Fibroblast of the aortic adventitia (primary cell): ENCODE measurements at regions not wholly inside any gene's neighbourhood (a gene's known extent, or its start where the extent isn't known, plus 50 kb on each side); places are given as distances from the start of the nearest gene placed in this dataset.

ENCODE experiments used
- DNase-seq: peaks from one replicate; pipeline ENCODE4 v3.0.0-alpha.2; 2010; ENCODE audit warnings: low read depth
- H3K4me3 ChIP-seq: 2 replicates; pipeline ENCODE4 v1.5.1; 2011; ENCODE audit warnings: low read depth, mild to moderate bottlenecking, control low read depth, low read length, moderate library complexity
- CTCF ChIP-seq: IDR thresholded peaks from 2 replicates; pipeline ENCODE4 v1.5.1; 2011; ENCODE audit warnings: mild to moderate bottlenecking, low read length, control low read depth, inconsistent platforms; ENCODE audit not compliant: insufficient read depth

DNA sequence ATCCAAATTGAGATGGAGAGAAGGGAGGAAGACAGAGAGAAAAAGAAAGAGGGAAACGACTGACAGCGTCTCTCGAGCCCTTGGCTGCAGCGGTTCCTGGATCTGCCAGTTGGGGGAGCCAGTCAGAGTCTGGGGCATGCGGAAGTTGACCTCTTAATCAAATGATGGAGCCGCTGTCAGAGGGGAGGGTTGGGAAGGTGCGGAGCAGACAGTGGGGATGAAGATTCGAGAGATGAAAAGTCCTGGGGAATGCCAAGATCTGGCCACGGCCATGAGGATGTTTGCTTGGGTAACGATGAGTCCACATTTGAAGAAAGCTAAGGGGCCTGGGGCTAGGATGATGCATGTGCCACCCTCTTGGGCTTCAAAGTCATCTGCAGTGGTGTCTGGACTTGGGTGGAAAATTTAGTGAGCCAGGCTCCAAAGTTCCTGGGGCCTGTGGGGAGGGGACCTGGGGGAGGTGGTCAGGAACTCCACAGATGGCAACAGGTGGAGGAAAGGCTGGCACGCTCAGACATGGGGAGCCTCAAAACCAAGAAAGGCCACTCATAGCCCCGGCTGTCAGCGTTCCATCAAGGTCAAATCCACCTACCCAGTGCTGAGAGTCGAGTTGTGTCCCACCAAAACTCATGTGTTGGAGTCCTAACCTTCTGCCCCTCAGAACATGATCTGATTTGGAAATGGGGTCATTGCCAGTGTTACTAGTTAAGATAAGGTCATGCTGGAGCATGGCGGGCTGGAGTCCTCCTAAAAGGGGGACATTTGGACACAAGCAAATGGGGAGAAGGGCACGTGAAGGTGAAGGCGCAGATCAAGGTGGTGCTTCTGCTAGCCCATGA lies 200.1 kb downstream of the NDUFA10 start:
- TF ChIP-seq CTCF: no peak
- DNase-seq: no peak
- H3K4me3 ChIP-seq: no peak overlapping the region

DNA sequence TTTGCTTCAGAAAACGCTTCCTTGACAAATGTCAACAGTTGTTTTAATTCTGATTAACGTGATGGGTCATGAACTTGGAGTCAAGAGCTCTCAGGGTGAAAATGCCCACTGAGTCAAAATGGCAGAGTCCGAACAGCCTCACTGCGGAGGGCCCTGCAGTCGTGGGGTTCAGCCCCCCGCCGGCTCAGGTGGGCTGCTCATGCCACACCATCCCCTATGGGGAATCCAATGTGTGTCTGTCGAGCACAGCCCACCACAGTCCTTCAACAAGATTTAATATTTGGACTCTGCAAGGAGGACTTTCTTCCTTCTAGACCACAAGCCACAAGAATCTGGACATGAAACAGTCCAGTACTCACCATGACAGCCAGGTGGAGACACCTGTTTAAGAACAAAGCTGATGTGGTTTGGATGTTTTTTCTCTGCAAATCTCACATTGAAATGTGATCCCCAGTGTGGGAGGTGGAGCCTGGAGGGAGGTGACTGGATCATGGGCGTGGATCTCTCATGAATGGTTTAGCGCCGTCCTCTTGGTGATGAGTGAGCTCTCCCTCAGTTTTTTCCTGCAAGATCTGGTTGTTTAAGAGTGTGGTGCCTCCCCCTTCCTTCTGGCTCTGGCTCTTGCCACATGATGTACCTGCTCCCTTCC lies 201.0 kb downstream of the NDUFA10 start:
- H3K4me3 ChIP-seq: no peak overlapping the region
- no peak for TF ChIP-seq CTCF
- peak; percentile 2 for DNase-seq

- no peak for TF ChIP-seq CTCF
- no peak for DNase-seq
These were observed 202.9 kb downstream of the NDUFA10 start for GRCh38 chr2:239822146-239822831.

DNA sequence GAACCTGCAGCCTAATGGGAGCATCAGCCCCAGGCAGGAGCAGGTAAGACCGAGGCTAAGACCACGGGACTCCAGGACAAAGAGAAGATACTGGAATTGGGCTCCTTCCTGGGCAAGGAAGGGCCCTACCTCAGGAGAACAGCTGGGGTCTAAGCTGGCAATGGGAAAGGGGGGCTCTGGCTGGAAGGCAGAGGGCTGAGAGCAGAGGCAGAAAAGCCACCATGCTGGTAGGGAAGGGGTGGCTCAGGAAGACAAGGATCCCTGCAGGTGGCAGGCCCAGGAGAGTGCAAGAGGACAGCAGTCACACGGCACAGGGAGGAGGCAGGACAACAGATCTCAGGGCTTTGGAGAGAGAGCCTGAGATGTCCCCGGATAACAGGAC lies 203.5 kb downstream of the NDUFA10 start:
- no peak overlapping the region for H3K4me3 ChIP-seq
- no peak for TF ChIP-seq CTCF
- no peak for DNase-seq

More at GRCh38 chr2:239822146-239822831, 202.9 kb downstream of the NDUFA10 start:
- no peak overlapping the region for H3K4me3 ChIP-seq

DNA sequence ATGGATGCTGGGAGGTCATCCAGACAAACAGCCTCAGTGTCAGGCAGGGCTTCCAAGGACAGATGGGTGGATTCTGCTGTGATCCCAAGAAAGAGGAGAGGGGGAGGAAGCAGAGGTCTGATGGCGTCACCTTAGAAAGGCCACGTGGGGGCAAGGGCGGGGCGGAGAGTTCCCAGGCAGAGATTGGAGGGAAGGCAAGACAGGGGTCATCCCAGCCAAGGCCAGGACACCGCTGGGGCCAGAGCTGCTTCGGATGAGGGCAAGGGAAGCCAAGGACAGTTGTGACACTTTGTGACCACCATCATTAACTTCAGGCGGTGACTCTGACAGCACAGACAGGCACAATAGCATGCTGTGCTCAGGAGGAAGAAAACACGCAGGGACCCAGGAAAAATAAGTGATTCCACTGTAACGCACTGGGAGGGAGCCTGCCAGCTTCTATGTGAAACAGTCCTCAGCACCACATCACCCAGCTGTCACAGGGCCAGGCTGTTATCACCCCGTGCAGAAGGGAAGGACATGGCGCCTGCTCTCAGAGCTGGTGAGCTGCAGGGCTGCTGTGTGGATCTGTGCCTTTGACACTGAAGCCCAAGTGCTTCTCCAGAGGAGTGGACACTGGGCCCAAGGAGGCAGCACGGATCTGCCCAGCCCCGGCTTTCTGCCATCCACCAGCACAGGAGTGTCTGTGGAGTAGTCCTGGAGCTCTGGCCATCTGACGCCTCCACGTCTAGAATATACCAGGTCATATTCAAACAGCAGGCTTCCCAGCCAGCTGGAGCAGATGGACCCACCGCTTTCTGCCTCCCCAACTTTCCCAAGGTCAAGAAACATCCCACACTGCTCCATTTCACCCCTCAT lies 204.1 kb downstream of the NDUFA10 start:
- no peak for TF ChIP-seq CTCF
- no peak overlapping the region for H3K4me3 ChIP-seq
- DNase-seq: no peak

DNA sequence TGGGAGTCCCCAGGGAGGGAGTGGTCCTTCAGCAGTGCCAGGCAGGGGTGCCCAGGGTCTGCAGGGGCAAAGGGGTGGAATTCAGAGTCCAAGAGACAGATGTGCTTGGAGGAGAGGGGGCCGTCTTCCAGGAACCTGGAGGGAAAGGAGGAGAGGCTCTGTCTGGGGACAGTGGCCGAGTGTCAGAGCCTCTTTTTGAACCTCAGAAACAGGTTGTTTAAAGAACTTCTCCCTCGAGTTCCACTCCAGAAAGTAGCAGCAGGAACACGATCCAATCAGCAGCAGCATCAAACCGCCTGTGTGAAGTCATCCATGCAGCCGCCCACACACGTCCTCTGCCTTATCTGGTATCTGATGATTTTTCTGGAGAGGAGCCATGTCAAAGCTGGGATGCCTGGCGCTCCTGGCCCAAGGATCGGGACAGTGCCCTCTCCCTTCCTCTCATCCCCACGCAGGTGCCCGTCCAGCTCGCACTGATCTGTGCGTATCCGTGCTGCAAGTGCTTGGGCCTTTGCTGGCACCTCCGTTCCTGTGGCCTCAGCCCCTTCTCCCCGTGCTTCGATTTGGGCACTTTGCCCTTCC lies 205.1 kb downstream of the NDUFA10 start:
- DNase-seq: peak; percentile 1
- TF ChIP-seq CTCF: no peak
- no peak overlapping the region for H3K4me3 ChIP-seq
